CD4-positive, alpha-beta T cell treated with Interleukin-4 for 1 hour (primary cell): ENCODE measurements at regions not wholly inside any gene's neighbourhood (a gene's known extent, or its start where the extent isn't known, plus 50 kb on each side); places are given as distances from the start of the nearest gene placed in this dataset.

Experiments used
- DNase-seq, 2 donors: peaks; one replicate each; pipeline ENCODE4 v3.0.0-alpha.2; 2020 to 2022

DNA sequence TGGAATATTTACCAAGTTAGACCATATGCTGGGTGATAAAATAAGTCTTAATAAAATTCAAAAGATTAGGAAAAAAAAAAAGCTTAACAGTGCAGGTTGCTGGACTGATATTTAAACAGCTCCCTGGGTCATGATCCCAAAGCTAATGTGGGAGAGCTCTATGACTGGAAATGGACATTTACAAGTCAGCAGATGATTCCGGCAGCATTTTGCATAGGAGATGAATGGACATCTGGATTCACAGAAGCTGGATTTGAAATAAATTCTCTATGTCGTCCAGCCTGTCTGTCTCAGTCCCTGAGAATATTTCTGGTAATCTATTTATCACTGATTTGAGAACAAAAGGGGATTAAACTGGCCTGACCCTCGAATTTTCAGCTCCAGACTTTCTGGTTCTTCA is 52.3 kb upstream of the KLHL25 start:
- no peak for DNase-seq

DNA sequence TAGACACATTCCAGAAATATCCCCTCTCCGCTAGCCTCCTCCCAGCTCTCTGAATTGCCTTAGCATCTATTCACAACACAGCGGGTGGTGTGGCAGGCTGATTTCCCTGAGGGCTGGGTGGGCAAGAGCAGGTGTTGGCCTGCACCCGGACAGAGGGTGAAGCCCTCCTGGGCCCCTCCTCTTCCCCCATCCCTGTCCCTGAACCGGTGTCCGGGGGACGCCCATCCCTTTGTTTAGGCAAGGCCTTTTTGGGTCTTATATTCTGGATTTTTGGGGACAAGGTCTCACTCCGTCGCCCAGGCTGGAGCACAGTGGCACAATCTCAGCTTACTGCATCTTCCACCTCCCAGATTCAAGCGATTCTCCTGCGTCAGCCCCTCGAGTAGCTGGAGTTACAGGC is 55.2 kb upstream of the KLHL25 start:
- DNase-seq: no peak

DNA sequence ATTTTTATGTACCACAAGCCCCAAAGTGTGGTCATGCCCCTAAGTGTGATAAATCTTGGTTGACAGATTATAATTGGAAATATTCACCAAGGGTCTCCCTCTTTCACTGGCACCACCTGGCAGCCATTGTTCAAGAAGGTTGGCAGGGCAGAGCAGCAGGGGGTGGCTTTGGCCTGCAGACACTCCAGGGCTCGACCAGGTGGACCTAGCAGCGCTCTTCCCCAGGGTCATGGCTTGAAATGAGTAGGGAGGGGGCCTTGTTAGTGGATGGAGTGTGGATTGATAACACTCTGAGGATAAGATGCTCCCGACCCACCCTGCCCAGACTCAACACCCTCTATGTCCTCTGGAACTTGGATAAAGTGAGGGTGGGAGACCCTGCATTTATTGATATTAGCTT is 58.2 kb upstream of the KLHL25 start:
- DNase-seq: no peak

DNA sequence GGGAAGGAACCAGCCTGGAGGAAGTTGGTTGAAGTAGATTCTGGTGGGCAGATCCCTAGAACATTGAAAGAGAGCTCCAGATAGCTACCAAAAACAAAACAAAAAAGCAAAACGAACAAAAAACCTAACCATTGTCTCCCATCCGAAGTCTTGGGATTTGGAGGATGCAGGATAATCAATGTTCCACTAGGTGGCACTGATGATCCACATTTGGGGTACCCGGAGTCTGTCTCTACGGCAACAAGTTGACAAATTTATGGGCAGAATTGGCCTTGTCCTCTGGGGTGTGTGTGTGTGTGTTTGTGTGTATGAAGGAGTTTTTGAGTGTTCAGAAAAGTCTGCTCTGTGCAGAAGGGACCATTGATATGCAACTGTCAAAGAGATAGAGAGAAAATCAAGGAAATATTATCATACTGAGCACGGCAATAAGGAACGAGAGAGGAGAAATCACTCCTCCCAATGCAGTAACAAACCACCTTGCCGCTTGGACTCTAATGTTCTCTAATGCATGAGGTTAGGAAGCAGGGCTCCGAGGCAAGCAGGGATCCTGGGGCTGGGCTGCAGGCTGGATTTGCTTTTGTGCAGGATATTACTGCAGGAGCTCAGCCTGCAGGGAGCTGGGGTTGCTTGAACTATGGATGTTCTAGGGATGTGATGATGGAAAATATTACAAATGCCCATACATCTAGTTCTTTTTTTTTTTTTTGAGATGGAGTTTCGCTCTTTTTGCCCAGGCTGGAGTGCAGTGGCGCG is 59.8 kb upstream of the KLHL25 start:
- DNase-seq: peak; percentile 48 to 68

DNA sequence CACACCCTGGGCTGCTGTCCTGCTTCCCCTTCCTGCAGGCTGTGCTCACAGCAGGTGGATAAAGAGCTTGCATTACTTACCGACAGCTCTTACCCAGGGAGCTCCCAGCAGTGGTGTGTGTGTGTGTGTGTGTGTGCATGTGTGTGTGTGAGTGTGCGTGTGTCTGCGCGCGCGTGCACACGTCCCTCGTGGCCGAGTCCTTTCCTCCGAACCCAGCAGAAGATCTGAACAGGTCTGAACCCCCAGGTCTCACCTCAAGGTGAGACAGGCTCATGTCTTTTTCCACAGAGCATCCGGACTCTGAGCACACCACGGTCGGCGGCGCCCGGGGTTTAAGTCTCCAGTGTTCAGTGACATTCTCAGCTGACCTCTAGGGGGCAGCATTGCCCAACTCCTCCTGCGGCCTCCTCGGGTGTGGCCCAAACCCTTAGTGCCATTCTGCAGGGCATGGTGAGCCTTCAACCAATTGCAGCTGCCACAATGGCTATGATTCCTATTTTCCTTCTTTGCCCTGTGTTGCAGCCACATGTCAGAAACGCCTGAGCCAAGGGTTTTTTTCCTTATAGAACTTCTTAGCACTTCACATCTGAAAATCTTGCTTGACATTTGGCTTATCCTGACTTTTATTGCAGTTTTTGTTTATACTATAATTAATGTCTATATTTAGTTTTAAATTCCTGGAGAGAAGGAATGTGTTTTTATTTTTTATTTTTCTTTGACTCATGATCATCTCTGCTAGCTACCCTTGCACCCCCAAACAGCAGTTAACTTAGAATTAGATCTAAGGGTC is 64.1 kb upstream of the KLHL25 start:
- DNase-seq: peak; percentile 68 to 73

DNA sequence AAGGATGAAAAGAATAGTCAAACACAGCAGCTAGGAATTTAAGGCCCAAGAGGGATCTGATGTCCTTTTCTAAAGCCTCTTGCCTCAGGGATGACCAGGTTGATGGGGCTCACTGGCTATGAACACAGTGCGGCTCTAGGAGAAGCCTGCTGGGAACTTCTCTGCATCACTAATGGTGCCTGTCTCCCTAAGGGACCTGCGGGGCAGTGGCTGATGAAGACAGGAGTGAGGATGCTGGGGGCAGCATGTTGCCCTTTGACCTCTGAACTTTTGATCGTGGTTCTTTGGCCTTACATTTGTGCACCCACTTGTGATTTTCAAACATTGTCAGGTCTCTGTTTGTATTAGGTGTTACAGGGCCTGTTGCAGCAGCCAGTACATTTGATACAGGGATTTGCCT is 64.9 kb upstream of the KLHL25 start:
- DNase-seq: no peak

DNA sequence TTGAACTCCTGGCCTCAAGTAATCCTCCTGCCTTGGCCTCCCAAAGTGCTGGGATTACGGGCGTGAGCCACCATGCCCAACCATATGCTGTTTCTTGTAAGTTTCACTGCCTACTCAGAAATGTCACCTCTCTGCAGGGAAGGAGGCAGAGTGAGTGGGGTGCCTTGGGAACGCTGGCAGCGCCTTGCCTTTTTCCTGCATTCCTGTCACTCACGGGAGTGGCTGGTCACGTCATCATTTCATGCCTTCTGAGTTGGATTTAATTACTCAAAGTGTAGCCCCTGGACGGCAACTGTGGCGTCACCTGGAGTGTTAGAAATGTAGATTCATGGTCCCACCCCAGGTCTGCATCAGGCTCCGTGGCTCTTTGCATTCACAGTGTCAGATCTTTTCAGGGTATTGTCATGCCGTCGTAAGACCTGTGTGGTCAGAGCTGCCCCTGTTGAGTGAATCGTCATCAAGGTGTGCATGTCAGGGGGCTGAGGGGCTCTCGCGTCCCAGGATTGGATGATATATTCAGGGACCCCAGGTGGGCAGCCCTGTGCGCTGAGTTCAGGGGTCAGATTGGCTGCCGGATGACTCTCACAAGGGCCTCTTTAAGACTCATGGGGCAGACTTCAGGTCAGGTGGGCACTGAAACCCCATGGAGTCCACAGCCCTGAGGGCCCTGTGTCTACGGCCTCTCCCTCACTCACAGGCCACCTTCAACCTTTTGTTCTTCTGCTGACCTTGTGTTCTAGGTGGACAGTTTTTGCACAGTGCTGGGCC is 65.9 kb upstream of the KLHL25 start:
- DNase-seq: no peak

DNA sequence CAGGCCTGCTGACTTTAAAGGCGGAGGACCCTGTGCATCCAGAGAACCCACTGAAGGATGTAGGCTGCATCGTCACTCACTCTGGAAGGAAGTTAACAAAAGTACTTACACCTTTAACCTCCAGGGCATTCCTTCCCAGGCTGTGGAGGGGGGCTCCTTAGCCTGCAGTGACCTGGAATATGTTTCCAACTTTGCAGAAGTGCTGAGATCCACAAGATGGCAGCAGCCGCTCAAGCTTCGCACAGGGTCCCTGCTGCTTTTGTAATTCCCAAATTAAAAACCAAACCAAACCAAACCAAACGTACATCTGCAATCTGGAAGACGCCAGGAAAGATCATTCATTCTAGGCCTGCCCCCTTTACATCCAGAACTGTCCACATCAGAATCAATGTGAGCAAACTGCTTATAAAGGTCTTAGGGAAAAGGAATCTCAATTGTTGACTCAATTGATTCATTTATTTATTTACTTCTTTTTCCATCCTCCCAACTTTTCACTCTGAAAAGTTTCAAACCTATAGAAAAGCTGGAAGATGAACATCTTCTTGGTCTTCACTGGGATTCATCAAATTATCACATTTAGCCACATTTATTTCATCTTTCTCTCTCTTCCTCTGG is 70.5 kb upstream of the KLHL25 start:
- DNase-seq: no peak

DNA sequence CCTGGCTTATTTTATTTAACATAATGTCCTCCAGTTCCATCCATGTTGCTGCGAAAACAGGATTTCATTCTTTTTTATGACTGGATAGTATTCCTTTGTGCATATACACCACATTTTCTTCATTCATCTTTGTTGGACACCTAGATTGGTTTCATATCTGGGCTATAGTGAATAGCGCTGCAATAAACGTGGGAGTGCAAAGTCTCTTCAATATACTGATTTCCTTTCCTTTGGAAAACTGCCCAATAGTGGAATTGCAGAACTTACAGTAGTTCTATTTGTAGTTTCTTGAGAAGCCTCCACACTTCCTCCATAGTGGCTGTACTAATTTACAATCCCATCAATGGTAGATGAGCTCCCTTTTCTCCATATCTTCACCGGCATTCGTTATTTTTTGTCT is 72.5 kb upstream of the KLHL25 start:
- no peak for DNase-seq

DNA sequence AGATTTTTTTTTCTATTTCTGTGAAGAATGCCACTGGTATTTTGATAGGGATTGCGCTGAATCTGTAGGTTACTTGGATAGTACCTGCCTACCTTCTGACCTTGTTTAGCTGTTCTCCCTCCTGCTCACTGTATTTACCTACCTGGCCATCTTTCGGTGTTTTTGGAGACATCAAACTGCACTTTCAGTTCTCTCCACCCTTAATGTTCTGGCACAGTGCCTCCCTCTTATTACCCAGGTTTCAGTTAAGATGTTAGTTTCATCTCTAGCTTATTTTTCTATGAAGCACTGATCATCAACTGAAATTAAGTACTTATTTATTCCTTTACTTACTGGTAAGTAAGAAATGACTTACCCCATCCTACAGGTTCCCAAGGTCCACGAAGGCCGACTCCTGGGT is 74.4 kb upstream of the KLHL25 start:
- DNase-seq: no peak

DNA sequence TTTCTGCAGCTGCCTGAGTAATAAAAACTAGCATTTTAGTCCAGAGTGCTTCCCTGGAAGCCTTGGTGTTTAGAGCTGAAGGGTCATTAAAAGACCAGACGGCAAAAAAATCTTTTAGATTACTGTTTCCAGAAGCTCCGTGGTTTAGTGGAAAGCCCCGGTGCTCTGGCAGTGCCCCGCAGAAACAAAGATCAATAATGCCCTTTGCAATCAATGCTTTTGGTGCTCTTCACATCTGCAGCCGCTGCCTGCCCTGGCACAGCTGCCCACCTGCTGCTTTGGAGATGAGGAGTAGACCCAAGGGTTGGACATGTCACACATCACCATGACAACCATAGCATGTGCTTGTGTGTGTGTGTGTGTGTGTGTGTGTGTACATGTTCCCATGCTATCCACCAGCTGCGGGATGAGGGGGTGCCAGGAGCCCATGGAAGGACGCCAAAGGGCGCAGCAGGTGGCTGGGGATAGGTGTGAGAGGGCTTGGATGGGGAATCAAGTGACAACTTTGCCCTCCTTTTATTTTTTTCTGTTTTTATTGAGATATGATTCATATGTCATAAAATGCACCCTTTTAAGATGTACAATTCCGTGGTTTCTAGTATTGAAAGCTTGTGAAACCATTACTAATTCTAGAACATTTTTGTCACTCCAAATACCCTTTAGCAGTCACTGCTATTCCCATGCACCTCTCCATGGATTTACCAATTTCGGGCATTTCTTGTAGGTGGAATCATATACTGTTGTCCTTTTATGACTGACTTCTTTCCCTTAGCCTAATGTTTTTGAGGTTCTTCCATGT is 75.7 kb upstream of the KLHL25 start:
- DNase-seq: no peak

DNA sequence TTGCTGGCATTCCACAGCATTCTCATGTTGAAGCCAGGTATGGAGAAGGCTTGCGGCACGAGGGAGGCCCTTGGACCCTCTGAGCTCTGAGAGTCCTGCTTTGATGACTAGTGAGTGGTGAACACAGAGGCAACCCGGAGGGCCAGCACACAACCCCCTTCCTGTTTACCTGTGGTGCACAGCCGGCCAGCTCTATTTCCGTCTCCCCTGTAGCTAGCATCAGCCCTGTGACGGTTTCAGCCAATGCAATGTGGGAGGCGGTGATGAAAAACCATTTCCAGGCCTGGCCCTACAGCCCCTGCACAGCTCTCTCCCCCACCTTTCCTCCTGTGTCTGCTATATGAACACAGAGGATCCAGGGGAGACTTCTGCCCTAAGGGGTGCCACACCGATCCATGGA is 76.8 kb upstream of the KLHL25 start:
- DNase-seq: no peak

DNA sequence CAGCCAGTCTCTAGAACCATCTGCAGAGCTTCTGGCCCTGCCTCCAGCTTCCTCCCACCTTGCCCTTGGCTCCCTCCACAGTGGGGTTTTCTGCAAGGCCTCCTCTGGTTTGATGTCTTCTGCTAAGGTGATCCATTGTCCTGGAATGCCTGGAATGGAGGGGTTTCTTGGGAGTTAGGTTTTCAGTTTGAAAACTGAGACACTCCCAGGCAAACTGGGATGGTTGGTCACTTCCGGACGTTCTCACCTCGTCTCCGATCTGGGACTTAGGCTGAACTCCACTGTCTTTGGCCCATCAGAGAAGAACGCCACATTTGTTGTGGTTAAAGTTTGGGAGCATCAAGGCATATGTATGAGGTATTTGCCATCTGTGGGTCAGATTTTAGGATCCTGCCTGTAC is 77.4 kb upstream of the KLHL25 start:
- DNase-seq: no peak

DNA sequence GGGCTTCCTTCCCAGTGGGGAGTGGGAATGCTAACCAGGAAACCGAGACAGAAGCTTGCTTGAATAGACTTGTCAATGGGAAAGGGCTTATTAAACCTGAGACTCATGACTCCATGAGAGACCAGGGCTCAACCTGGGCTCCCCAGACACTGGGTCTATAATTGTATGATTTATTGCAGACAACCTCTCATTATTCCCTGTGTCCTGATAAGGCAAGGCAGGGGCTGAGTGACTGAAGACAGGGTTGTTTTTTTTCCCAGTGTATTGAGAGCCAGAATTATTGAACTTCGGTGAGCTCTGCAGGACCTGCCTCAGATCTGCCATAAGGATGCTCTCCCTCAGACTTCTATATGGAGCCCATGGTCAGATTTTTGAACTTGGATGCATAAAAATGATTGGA is 79.5 kb upstream of the KLHL25 start:
- no peak for DNase-seq

DNA sequence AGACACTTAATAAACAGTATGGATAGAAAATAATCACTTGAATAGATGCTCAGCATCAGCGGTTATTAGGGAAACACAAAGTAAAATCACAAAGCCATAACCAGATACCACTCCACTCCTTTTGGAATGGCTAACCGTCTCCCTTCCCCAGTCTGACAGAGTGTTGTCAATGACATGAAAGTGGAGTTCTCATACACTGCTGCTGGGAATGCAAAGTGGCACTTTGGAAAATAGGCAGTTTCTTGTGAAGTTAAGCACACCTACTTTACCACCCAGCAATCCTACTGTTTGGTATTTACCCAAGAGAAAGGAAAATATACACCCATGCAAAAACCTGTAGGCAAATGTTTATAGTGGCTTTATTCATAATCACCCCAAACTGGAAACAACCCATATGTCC is 81.0 kb upstream of the KLHL25 start:
- no peak for DNase-seq

DNA sequence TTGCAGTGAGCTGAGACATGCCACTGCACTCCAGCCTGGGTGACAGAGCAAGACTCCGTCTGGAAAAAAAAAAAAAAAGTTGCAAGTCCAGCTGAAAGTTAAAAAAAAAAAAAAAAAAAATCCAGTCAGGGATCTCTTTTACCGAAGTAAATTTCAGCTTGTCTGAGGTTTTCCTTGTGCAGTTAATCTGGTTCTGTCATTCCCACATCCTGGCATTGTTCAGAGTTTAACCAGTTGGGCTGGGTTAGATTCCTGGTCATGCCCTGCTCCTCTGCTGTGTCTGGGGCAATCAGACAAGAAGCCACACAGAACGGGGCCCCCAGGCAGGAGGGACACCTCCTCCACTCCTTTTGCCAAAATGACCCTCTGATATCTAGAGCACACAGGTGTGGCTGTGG is 84.1 kb upstream of the KLHL25 start:
- DNase-seq: no peak

DNA sequence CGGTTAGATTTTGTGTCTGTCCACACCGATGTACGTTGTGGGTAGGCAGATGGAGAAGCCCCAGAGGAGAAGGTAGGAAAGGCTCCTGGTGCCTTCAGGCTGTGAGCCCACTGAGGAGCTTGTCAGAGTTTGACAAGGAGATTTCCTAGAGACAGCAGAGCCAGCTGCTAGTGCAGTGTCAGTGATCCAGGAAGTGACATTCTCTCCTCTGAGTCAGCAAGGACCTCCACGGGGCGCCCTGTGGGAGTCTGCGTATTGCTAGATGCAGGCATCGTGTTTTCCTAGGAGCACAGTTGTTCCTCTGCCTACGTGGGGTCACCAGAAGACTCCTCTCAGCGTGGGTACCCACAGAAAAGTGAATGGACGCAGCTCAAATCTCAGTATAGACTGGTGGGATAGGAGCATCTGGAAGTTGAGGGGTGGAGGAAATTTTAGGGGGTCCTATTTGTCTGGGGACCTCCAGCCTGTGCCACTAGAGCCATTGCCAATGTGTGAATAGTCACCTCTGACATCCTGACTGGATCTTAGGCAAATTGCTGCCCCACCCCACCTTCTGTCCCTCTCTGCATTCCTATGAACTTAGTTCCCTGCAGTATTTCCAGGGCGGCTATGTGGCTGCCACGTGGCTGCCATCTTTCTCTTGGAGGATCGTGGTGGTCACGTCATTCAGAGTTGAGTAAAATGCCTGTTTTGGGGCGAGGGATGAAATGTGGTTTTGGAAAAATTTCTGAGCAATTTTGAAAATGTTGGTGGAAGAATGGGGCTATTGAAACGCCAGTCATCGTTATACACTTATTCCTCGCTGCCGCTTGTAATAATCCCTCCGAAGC is 84.8 kb upstream of the KLHL25 start:
- no peak for DNase-seq

DNA sequence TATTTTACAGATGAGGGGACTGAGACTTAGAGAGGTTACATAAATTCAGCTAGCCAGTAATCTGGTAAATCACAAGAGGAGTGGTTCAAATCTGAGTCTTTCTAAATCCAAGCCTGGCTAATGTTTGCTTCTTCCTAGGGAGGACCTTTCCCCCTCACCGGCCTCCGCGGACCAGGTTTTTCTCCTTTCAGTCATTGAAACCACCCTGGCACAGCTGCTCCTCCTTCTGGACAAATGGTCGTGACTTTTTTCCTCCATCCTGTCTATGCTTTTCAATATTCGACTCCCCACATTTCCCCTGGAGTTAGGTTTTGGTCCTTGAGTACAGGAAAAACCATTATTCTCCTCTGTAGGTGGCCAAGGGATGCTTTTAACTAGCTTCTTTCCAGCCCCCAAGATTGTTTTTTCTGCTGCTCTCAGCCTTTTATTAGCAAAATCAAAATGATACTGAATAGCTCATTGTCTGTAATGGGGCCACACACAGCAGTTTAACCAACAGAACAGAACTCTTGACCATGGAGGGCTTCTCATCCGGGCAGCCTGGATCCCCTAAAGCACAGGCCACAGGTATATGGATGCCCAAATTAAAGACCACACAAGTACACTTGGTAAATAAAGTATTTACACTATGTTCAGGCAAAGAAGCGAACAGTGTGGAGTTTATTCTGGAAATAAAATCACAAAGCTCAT is 85.9 kb upstream of the KLHL25 start:
- DNase-seq: no peak

DNA sequence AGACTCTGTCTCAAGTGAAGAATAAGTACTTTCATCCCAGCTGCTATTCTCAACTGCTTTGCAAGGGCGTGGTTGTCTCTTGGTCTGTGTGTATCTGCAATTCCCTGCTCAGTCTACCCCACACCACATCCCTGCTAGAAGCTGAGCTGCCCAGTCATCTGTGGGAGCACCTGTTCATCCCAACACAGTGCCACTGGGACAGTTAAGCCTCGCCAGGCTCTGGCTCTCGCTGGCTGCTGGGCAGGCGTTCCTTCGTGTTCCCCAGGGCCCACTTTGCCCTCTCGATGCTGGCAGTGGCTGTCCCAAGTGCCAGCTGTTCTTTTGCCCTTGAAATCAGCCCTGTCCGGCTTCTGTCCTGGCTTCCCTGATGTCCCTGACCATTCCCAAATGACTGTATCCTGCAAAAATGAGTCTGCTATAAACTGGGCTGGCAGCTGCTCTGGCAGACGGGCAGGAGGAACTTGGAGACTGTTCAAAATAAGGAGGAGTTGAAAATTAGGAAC is 91.6 kb upstream of the KLHL25 start:
- no peak for DNase-seq

DNA sequence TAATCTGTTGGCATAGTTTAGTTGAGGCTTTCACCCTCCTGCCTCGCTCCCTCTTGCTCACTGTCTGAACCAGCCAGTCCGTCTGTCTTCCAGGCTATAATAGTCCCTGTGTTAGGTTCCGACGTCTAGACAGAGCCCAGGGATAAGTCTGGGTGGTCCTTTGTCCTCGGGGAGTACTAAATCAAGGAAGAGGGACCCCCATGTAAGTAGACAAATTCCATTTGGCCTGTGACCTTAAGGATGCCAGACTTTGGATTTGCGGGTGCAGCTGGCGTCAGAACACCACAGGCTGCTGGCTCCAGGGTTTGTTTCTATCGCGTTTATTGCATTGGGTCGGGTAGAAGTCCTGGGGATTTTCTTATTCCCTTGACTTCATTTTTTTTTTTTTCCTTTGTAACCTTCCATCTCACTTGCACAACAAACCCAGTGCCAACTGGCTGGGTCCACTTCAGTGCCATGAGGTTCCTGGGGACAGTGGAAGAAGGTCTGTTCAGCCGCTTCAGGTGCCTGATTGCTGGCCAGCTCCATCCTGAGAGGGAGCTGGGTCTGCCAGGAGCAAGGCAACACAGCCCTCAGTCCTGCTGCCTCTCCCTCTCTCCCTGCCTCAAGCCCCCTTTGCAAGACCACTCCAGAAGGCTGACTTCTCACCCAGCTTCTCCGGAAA is 95.4 kb upstream of the KLHL25 start:
- DNase-seq: no peak
